ENCODE measurements at regions not wholly inside any gene's neighbourhood (a gene's known extent, or its start where the extent isn't known, plus 50 kb on each side); places are given as distances from the start of the nearest gene placed in this dataset.
"Not testable (repeated sequence)": the region's sequence is repeated elsewhere in the genome, so short reads cannot be mapped to it uniquely, and the experiment has no call there.

DNA sequence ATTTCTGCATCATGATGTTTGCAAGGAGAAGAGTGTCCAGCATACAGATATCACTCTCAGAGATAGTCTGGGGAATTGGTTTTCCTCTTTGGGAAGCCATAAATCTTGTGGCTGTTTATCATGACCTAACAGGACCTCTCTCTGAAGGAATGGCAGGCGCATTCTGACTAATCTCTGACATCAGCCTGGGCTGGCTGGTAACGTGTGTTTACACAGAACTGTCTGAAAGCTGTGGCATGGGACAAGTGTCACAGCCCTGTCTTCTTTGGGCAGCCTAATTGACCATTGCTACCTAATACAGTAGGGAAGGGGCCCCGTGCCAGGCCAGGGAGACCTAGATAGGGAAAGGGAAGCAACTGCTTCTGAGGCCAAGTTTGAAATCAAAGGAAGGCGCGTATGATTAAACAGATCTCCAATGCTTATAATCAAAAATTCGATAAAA lies 73.9 kb upstream of the CABCOCO1 start:
- Histone ChIP-seq H2AFZ (ENCODE audit: low read length) (no peak overlapping the region), H3K9ac (ENCODE audit: low read length) (no peak overlapping the region), H3K9me3 (ENCODE audit: low read length) (no peaks in the 10 kb centered on the region), H3K4me1 (ENCODE audit: insufficient read depth, low read length, severe bottlenecking) (no peaks in the 10 kb centered on the region), H3K27me3 (ENCODE audit: insufficient read depth, low read length) (no peaks in the 10 kb centered on the region), H3K36me3 (ENCODE audit: insufficient read depth, low read length) (no peaks in the 10 kb centered on the region), H3K4me3 (ENCODE audit: low read depth, low read length, poor library complexity, severe bottlenecking) (no peak overlapping the region), H3K4me2 (ENCODE audit: low read length) (no peak overlapping the region), H3K27ac (ENCODE audit: low read depth, low read length, poor library complexity, severe bottlenecking) (no peak overlapping the region), H3K9me2 (ENCODE audit: low read depth, low read length) (no peaks in the 10 kb centered on the region), H4K20me1 (ENCODE audit: insufficient read depth, low read length) (no peaks in the 10 kb centered on the region), H3K79me2 (ENCODE audit: insufficient read depth, low read length) (no peaks in the 10 kb centered on the region), H3F3A (ENCODE audit: insufficient read depth, low read length) (no peaks in the 10 kb centered on the region)
- TF ChIP-seq CTCF (IDR thresholded peaks at IDR 0.05; ENCODE audit: low read length) (no peak), EZH2 (IDR thresholded peaks at IDR 0.05; ENCODE audit: borderline replicate concordance, low read length) (no peak)

- no peak for TF ChIP-seq EZH2 (IDR thresholded peaks at IDR 0.05; ENCODE audit: borderline replicate concordance, low read length)
- TF ChIP-seq CTCF (IDR thresholded peaks at IDR 0.05; ENCODE audit: low read length), result no peak
- no peaks in the 10 kb centered on the region for H3K27me3 ChIP-seq (ENCODE audit: insufficient read depth, low read length)
- H3K79me2 ChIP-seq (ENCODE audit: insufficient read depth, low read length), result no peaks in the 10 kb centered on the region
- H3K4me1 ChIP-seq (ENCODE audit: insufficient read depth, low read length, severe bottlenecking), result no peaks in the 10 kb centered on the region
- H3F3A ChIP-seq (ENCODE audit: insufficient read depth, low read length), result no peaks in the 10 kb centered on the region
- H3K36me3 ChIP-seq (ENCODE audit: insufficient read depth, low read length), result no peaks in the 10 kb centered on the region
- no peak overlapping the region for H3K4me2 ChIP-seq (ENCODE audit: low read length)
- H3K27ac ChIP-seq (ENCODE audit: low read depth, low read length, poor library complexity, severe bottlenecking), result no peak overlapping the region
- no peak overlapping the region for H3K9ac ChIP-seq (ENCODE audit: low read length)
- H4K20me1 ChIP-seq (ENCODE audit: insufficient read depth, low read length), result no peaks in the 10 kb centered on the region
- no peak overlapping the region for H2AFZ ChIP-seq (ENCODE audit: low read length)
- no peaks in the 10 kb centered on the region for H3K9me3 ChIP-seq (ENCODE audit: low read length)
- no peaks in the 10 kb centered on the region for H3K9me2 ChIP-seq (ENCODE audit: low read depth, low read length)
- no peak overlapping the region for H3K4me3 ChIP-seq (ENCODE audit: low read depth, low read length, poor library complexity, severe bottlenecking)
Observed at GRCh38 chr10:61586829-61587228, 75.9 kb upstream of the CABCOCO1 start.

DNA sequence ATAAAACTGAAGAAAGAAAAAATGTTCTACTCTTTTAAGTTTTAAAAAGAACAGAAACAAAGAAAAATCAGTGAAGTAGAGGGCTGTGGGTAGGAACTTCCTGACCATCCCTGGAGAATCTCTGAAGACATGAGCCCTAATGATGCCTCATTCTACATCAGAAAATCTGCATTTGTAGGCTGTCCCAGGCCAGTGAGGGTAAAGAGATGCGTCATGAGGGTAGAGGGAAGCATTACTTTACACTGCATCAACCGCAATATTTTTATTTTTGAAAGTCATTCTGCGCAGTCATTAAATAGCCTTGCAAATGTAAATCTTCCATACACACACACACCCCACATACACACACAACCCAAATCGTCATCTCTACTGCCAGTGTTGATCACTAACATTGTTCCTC lies 82.1 kb upstream of the CABCOCO1 start:
- Histone ChIP-seq H3F3A (ENCODE audit: insufficient read depth, low read length) (no peaks in the 10 kb centered on the region; the same call in 1 of the 2 replicates), H3K4me1 (ENCODE audit: insufficient read depth, low read length, severe bottlenecking) (no peaks in the 10 kb centered on the region), H2AFZ (ENCODE audit: low read length) (no peak overlapping the region), H3K9ac (ENCODE audit: low read length) (no peak overlapping the region), H3K36me3 (ENCODE audit: insufficient read depth, low read length) (no peaks in the 10 kb centered on the region), H3K27me3 (ENCODE audit: insufficient read depth, low read length) (no peaks in the 10 kb centered on the region), H3K79me2 (ENCODE audit: insufficient read depth, low read length) (no peaks in the 10 kb centered on the region), H3K4me2 (ENCODE audit: low read length) (no peak overlapping the region), H3K9me3 (ENCODE audit: low read length) (no peaks in the 10 kb centered on the region), H3K4me3 (ENCODE audit: low read depth, low read length, poor library complexity, severe bottlenecking) (no peak overlapping the region), H3K9me2 (ENCODE audit: low read depth, low read length) (no peaks in the 10 kb centered on the region), H3K27ac (ENCODE audit: low read depth, low read length, poor library complexity, severe bottlenecking) (no peak overlapping the region), H4K20me1 (ENCODE audit: insufficient read depth, low read length) (no peaks in the 10 kb centered on the region)
- TF ChIP-seq CTCF (IDR thresholded peaks at IDR 0.05; ENCODE audit: low read length) (no peak), EZH2 (IDR thresholded peaks at IDR 0.05; ENCODE audit: borderline replicate concordance, low read length) (no peak)

- H3K36me3 ChIP-seq (ENCODE audit: insufficient read depth, low read length); H3K27ac ChIP-seq (ENCODE audit: low read depth, low read length, poor library complexity, severe bottlenecking); H3K79me2 ChIP-seq (ENCODE audit: insufficient read depth, low read length); H3F3A ChIP-seq (ENCODE audit: insufficient read depth, low read length); H3K9me3 ChIP-seq (ENCODE audit: low read length); H3K27me3 ChIP-seq (ENCODE audit: insufficient read depth, low read length); H4K20me1 ChIP-seq (ENCODE audit: insufficient read depth, low read length); H3K9me2 ChIP-seq (ENCODE audit: low read depth, low read length); H2AFZ ChIP-seq (ENCODE audit: low read length); H3K4me2 ChIP-seq (ENCODE audit: low read length); H3K4me1 ChIP-seq (ENCODE audit: insufficient read depth, low read length, severe bottlenecking); H3K4me3 ChIP-seq (ENCODE audit: low read depth, low read length, poor library complexity, severe bottlenecking); H3K9ac ChIP-seq (ENCODE audit: low read length): not testable (repeated sequence)
Observed at GRCh38 chr10:61570204-61570603, 92.5 kb upstream of the CABCOCO1 start.

Data from OCI-LY1 (cell line).